K562 (cell line): ENCODE measurements at regions not wholly inside any gene's neighbourhood (a gene's known extent, or its start where the extent isn't known, plus 50 kb on each side); places are given as distances from the start of the nearest gene placed in this dataset.

Experiments used
- ATAC-seq: fragments of 200-7000 bp; cut with Tn5 transposase; 3 replicates; pipeline ENCODE4 v1.9.1; 2020; ENCODE audit warnings: moderate library complexity
- BruUV-seq: library from RNA; stranded (reverse); fragments of 400-500 nt; replicated peaks from 2 replicates; lab custom pipeline; 2021; lab: Mats Ljungman, UMichigan
- CTCF ChIA-PET: fragments of 300-600 bp; formaldehyde crosslinking; extraction: SDS; loops from one replicate; lab custom pipeline; 2021; ENCODE audit warnings: low intra/inter-chr PET ratio; lab: Yijun Ruan, JAX
- POLR2A ChIA-PET: fragments of 300-600, 350-650 bp; sonication (Branson Sonifier 250); formaldehyde crosslinking; extraction: SDS; loops from one replicate; lab custom pipeline; 2021; ENCODE audit warnings: antibody characterized with exemption, inconsistent platforms; lab: Yijun Ruan, JAX
- DNase-seq, 4 experiments: peaks; one replicate each; pipeline versions ENCODE4 v3.0.0 to v3.0.0-alpha.2; 2011 to 2018; ENCODE audit warnings: low spot score in 3 of 4, mixed read lengths in 3 of 4; ENCODE audit errors: extremely low read depth in 1 of 4
- FAIRE-seq: peaks from 2 replicates; lab custom pipeline; 2011; peaks lifted over from hg19 to GRCh38; lab: Jason Lieb, UNC
- H2AFZ ChIP-seq: 2 replicates; pipeline ENCODE4 v1.6.0; 2011; ENCODE audit warnings: low read depth, low read length, control low read depth, inconsistent platforms
- H3K27ac ChIP-seq: fragments of 200-600 bp; 3 replicates; pipeline ENCODE4 v1.8.0; 2011; ENCODE audit warnings: low read depth, mild to moderate bottlenecking, control low read depth, inconsistent platforms, low read length, moderate library complexity, mixed read lengths; ENCODE audit errors: extremely low read depth
- H3K27me3 ChIP-seq, 2 experiments: fragments of 300-600 bp in 1 of 2; 2 replicates in 1 of 2; 3 replicates in 1 of 2; pipeline versions ENCODE4 v1.6.0 to v1.8.0; 2011; ENCODE audit warnings: inconsistent platforms in 2 of 2, low read length in 2 of 2, mild to moderate bottlenecking in 1 of 2, mixed read lengths in 1 of 2, moderate library complexity in 1 of 2; ENCODE audit not compliant: control insufficient read depth in 2 of 2, insufficient read depth in 2 of 2
- H3K36me3 ChIP-seq: fragments of 300-600 bp; 3 replicates; pipeline ENCODE4 v1.8.0; 2011; ENCODE audit warnings: mild to moderate bottlenecking, low read length, inconsistent platforms; ENCODE audit not compliant: control insufficient read depth, insufficient read depth
- H3K4me1 ChIP-seq, 2 experiments: fragments of 200-600 bp in 1 of 2; replicated peaks in 1 of 2; 2 replicates in 1 of 2; 3 replicates in 1 of 2; pipeline versions ENCODE4 v1.5.1 to v1.8.0; 2011; ENCODE audit warnings: inconsistent platforms in 2 of 2, low read length in 2 of 2, mild to moderate bottlenecking in 1 of 2, mixed read lengths in 1 of 2, moderate library complexity in 1 of 2; ENCODE audit not compliant: control insufficient read depth in 2 of 2, insufficient read depth in 2 of 2
- H3K4me2 ChIP-seq: 2 replicates; pipeline ENCODE4 v1.6.1; 2011; ENCODE audit warnings: low read length, control low read depth, inconsistent platforms, mixed read lengths; ENCODE audit not compliant: insufficient read depth
- H3K4me3 ChIP-seq: fragments of 200-600 bp; sonication (generic), shearing (Covaris generic); 2 replicates; pipeline ENCODE4 v1.5.1; 2016; ENCODE audit warnings: control low read depth, inconsistent platforms
- H3K79me2 ChIP-seq: fragments of 200-600 bp; 3 replicates; pipeline ENCODE4 v1.8.0; 2011; ENCODE audit warnings: low read length, inconsistent platforms; ENCODE audit not compliant: control insufficient read depth, insufficient read depth
- H3K9ac ChIP-seq, 2 experiments: 2 replicates each; pipeline versions ENCODE4 v1.6.0 to v1.6.1; 2011; ENCODE audit warnings: low read depth in 2 of 2, low read length in 2 of 2, control low read depth in 1 of 2, inconsistent platforms in 1 of 2, mild to moderate bottlenecking in 1 of 2, mixed read lengths in 1 of 2; ENCODE audit not compliant: insufficient read depth in 1 of 2
- H3K9me1 ChIP-seq: one replicate; pipeline ENCODE4 v1.6.0; 2011; ENCODE audit warnings: inconsistent platforms, mild to moderate bottlenecking, low read length, moderate library complexity; ENCODE audit not compliant: control insufficient read depth, insufficient read depth
- H3K9me3 ChIP-seq: replicated peaks from 2 replicates; pipeline ENCODE4 v1.5.1; 2011; ENCODE audit warnings: low read depth, low read length, inconsistent platforms; ENCODE audit not compliant: control insufficient read depth, insufficient read depth
- H4K20me1 ChIP-seq: replicated peaks from 2 replicates; pipeline ENCODE4 v1.6.1; 2011; ENCODE audit warnings: low read length, inconsistent platforms, mixed read lengths; ENCODE audit not compliant: control insufficient read depth, insufficient read depth
- CHD1 ChIP-seq: fragments of 200-600 bp; sonication (generic); IDR thresholded peaks from one replicate; pipeline ENCODE4 v1.6.1; 2012; ENCODE audit warnings: mild to moderate bottlenecking, moderate library complexity, low read length, inconsistent platforms
- FIP1L1 ChIP-seq: fragments of 200-400 bp; formaldehyde crosslinking; IDR thresholded peaks from 2 replicates; pipeline ENCODE4 v1.6.1; 2018; ENCODE audit warnings: mild to moderate bottlenecking, low read depth, low read length; ENCODE audit not compliant: poor library complexity, severe bottlenecking
- FOXJ2 ChIP-seq: fragments of 200-800 bp; sonication (Bioruptor generic); IDR thresholded peaks from 2 replicates; pipeline ENCODE4 v1.6.1; 2016; ENCODE audit warnings: missing genetic modification characterization, missing compliant biosample characterization
- KHSRP ChIP-seq: fragments of 450-650 bp; IDR thresholded peaks from 2 replicates; pipeline ENCODE4 v1.6.1; 2017
- MAZ ChIP-seq, 2 experiments: fragments of 450-650 bp in 1 of 2; sonication (generic) in 1 of 2; formaldehyde crosslinking; IDR thresholded peaks in 1 of 2; conservative IDR thresholded peaks in 1 of 2; 2 replicates each; pipeline versions ENCODE4 v1.4.0 to v1.5.0; 2020; ENCODE audit warnings: mild to moderate bottlenecking in 1 of 2, missing genetic modification reagents in 1 of 2
- MED1 ChIP-seq: sonication (generic); formaldehyde crosslinking; IDR thresholded peaks from 2 replicates; pipeline ENCODE4 v1.8.1; 2023; ENCODE audit warnings: missing genetic modification reagents, borderline replicate concordance
- NBN ChIP-seq: fragments of 450-650 bp; IDR thresholded peaks from 2 replicates; pipeline ENCODE4 v1.6.1; 2016; ENCODE audit warnings: low read depth, mild to moderate bottlenecking
- PHF21A ChIP-seq: fragments of 450-650 bp; IDR thresholded peaks from 2 replicates; pipeline ENCODE4 v1.6.1; 2017; ENCODE audit warnings: low read depth, borderline replicate concordance
- PTTG1 ChIP-seq: fragments of 450-650 bp; IDR thresholded peaks from 2 replicates; pipeline ENCODE4 v1.6.1; 2016; ENCODE audit warnings: low read depth, mild to moderate bottlenecking, missing genetic modification characterization, missing compliant biosample characterization
- SAFB ChIP-seq: fragments of 200-400 bp; formaldehyde crosslinking; IDR thresholded peaks from 2 replicates; pipeline ENCODE4 v1.6.1; 2017; ENCODE audit warnings: low read depth, low read length, borderline replicate concordance
- TRIM24 ChIP-seq, 2 experiments: fragments of 450-650 bp; IDR thresholded peaks; 2 replicates each; pipeline ENCODE4 v1.6.1; 2016
- XRCC3 ChIP-seq: fragments of 450-650 bp; IDR thresholded peaks from 2 replicates; pipeline ENCODE4 v1.6.1; 2017; ENCODE audit warnings: mild to moderate bottlenecking, moderate library complexity
- ZBTB8A ChIP-seq: fragments of 450-650 bp; IDR thresholded peaks from 2 replicates; pipeline ENCODE4 v1.6.1; 2018; ENCODE audit warnings: mild to moderate bottlenecking, moderate library complexity; ENCODE audit not compliant: partially characterized antibody
- ZNF280B ChIP-seq: fragments of 250-450 bp; sonication (Bioruptor Pico); IDR thresholded peaks from 2 replicates; pipeline ENCODE4 v1.5.1; 2021; ENCODE audit warnings: mild to moderate bottlenecking
- ZNF764 ChIP-seq: fragments of 250-450 bp; sonication (Bioruptor Pico); IDR thresholded peaks from 2 replicates; pipeline ENCODE4 v1.4.0; 2020; ENCODE audit warnings: low read depth, mild to moderate bottlenecking, moderate library complexity
- WGBS: fragments of 100-300 bp; shearing (Covaris generic); methylation state at CpG from one replicate; pipeline ENCODE4 v1.1.6; 2016; ENCODE audit warnings: low coverage, mixed read lengths; ENCODE audit not compliant: insufficient coverage; ENCODE audit errors: missing lambda C conversion rate; 5-methylcytosine and 5-hydroxymethylcytosine counted together
- in situ Hi-C: fragments of 300-500 bp; cut with MboI; formaldehyde crosslinking; loops from 4 replicates; pipeline ENCODE4 v1.15.0; 2018; ENCODE audit warnings: inconsistent platforms, mixed read lengths
- intact Hi-C: fragments of 100-400 bp; cut with micrococcal nuclease; formaldehyde crosslinking; loops from 2 replicates; pipeline ENCODE4 v1.14.2; 2022
- TF ChIP-seq, protein P1 (sequence below): fragments of 450-650 bp; IDR thresholded peaks from 2 replicates; pipeline ENCODE4 v1.6.1; 2016; ENCODE audit warnings: missing biosample characterization, missing genetic modification characterization
- TF ChIP-seq, protein P2 (sequence below): sonication (generic); formaldehyde crosslinking; IDR thresholded peaks from 2 replicates; pipeline ENCODE4 v1.8.0; 2023; ENCODE audit warnings: missing genetic modification reagents, mild to moderate bottlenecking, borderline replicate concordance

- Histone ChIP-seq H3K4me3 (no peak overlapping the region), H2AFZ (no peak overlapping the region), H3K9me3 (no peaks in the 10 kb centered on the region), H3K9me1 (no peaks in the 10 kb centered on the region), H4K20me1 (no peaks in the 10 kb centered on the region), H3K9ac (no peak overlapping the region), H3K4me2 (no peak overlapping the region), H3K4me1 (no peaks in the 10 kb centered on the region), H3K79me2 (no peaks in the 10 kb centered on the region), H3K27me3 (no peaks in the 10 kb centered on the region), H3K36me3 (no peaks in the 10 kb centered on the region), H3K27ac (no peak overlapping the region)
- in situ Hi-C loops: no loop called here
- DNase-seq: no peak
- no peak for FAIRE-seq
- POLR2A ChIA-PET: no interaction called here
- BruUV-seq: no TSS peak
- intact Hi-C loops: no loop called here
- TF ChIP-seq TRIM24 (IDR thresholded peaks at IDR 0.05): no peak
- no peak for TF ChIP-seq XRCC3
- TF ChIP-seq NBN: no peak
- no peak for TF ChIP-seq ZNF280B (CRISPR knock-in tag)
- no peak for TF ChIP-seq MED1
- TF ChIP-seq CHD1: no peak
- no peak for TF ChIP-seq ZBTB8A
- no peak for TF ChIP-seq SAFB
- TF ChIP-seq, protein P1, sequence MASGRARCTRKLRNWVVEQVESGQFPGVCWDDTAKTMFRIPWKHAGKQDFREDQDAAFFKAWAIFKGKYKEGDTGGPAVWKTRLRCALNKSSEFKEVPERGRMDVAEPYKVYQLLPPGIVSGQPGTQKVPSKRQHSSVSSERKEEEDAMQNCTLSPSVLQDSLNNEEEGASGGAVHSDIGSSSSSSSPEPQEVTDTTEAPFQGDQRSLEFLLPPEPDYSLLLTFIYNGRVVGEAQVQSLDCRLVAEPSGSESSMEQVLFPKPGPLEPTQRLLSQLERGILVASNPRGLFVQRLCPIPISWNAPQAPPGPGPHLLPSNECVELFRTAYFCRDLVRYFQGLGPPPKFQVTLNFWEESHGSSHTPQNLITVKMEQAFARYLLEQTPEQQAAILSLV (tag): no peak
- TF ChIP-seq PTTG1: no peak
- no peak for TF ChIP-seq KHSRP
- TF ChIP-seq FOXJ2: no peak
- no peak for TF ChIP-seq ZNF764 (CRISPR knock-in tag)
- TF ChIP-seq, protein P2, sequence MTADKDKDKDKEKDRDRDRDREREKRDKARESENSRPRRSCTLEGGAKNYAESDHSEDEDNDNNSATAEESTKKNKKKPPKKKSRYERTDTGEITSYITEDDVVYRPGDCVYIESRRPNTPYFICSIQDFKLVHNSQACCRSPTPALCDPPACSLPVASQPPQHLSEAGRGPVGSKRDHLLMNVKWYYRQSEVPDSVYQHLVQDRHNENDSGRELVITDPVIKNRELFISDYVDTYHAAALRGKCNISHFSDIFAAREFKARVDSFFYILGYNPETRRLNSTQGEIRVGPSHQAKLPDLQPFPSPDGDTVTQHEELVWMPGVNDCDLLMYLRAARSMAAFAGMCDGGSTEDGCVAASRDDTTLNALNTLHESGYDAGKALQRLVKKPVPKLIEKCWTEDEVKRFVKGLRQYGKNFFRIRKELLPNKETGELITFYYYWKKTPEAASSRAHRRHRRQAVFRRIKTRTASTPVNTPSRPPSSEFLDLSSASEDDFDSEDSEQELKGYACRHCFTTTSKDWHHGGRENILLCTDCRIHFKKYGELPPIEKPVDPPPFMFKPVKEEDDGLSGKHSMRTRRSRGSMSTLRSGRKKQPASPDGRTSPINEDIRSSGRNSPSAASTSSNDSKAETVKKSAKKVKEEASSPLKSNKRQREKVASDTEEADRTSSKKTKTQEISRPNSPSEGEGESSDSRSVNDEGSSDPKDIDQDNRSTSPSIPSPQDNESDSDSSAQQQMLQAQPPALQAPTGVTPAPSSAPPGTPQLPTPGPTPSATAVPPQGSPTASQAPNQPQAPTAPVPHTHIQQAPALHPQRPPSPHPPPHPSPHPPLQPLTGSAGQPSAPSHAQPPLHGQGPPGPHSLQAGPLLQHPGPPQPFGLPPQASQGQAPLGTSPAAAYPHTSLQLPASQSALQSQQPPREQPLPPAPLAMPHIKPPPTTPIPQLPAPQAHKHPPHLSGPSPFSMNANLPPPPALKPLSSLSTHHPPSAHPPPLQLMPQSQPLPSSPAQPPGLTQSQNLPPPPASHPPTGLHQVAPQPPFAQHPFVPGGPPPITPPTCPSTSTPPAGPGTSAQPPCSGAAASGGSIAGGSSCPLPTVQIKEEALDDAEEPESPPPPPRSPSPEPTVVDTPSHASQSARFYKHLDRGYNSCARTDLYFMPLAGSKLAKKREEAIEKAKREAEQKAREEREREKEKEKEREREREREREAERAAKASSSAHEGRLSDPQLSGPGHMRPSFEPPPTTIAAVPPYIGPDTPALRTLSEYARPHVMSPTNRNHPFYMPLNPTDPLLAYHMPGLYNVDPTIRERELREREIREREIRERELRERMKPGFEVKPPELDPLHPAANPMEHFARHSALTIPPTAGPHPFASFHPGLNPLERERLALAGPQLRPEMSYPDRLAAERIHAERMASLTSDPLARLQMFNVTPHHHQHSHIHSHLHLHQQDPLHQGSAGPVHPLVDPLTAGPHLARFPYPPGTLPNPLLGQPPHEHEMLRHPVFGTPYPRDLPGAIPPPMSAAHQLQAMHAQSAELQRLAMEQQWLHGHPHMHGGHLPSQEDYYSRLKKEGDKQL (CRISPR knock-in tag): no peak
- no peak for TF ChIP-seq FIP1L1
- TF ChIP-seq MAZ (CRISPR knock-in tag; conservative IDR thresholded peaks at IDR 0.05 in 1 of 2, IDR thresholded peaks at IDR 0.05 in 1 of 2): no peak
- TF ChIP-seq PHF21A: no peak
- 0% methylated on average over 1 of the region's 1 CpG for WGBS
- ATAC-seq: no peak
- CTCF ChIA-PET: no interaction called here
Measured at GRCh38 chr12:126076515-126076914, 1011.3 kb downstream of the AACS start.
